HEK293 (cell line): ENCODE measurements at regions not wholly inside any gene's neighbourhood (a gene's known extent, or its start where the extent isn't known, plus 50 kb on each side); places are given as distances from the start of the nearest gene placed in this dataset.

Experiments used
- CTCF ChIA-PET: fragments of 350-600 bp; formaldehyde crosslinking; extraction: SDS; loops from one replicate; lab custom pipeline; 2021; ENCODE audit warnings: antibody characterized with exemption; lab: Yijun Ruan, JAX
- POLR2A ChIA-PET: fragments of 300-600 bp; formaldehyde crosslinking; extraction: SDS; loops from one replicate; lab custom pipeline; 2020; ENCODE audit warnings: antibody characterized with exemption, inconsistent platforms; lab: Yijun Ruan, JAX
- H3K27ac ChIP-seq: fragments of 200-500 bp; sonication (Bioruptor generic); 2 replicates; pipeline ENCODE4 v1.5.1; 2014; ENCODE audit warnings: low read depth, low read length, control low read depth, inconsistent platforms; ENCODE audit errors: extremely low read depth
- H3K36me3 ChIP-seq, 2 experiments: fragments of 200-500 bp in 1 of 2; sonication (Bioruptor generic) in 1 of 2; 1 replicate in 1 of 2; 2 replicates in 1 of 2; pipeline ENCODE4 v1.5.1; 2014 to 2017; ENCODE audit warnings: inconsistent platforms in 2 of 2, low read length in 2 of 2; ENCODE audit not compliant: control insufficient read depth in 2 of 2, insufficient read depth in 1 of 2
- H3K4me1 ChIP-seq: fragments of 200-500 bp; sonication (Bioruptor generic); 2 replicates; pipeline ENCODE4 v1.5.1; 2014; ENCODE audit warnings: mild to moderate bottlenecking, low read length, inconsistent platforms; ENCODE audit not compliant: control insufficient read depth, insufficient read depth
- H3K4me3 ChIP-seq: 2 replicates; pipeline ENCODE4 v1.5.1; 2011; ENCODE audit warnings: low read depth, mild to moderate bottlenecking, control low read depth, low read length, moderate library complexity
- H3K9me3 ChIP-seq: fragments of 200-500 bp; sonication (Bioruptor generic); 2 replicates; pipeline ENCODE4 v1.5.1; 2014; ENCODE audit warnings: low read depth, low read length, inconsistent platforms; ENCODE audit not compliant: control insufficient read depth, insufficient read depth
- ZBTB1 ChIP-seq: fragments of 450-650 bp; formaldehyde crosslinking; IDR thresholded peaks from 2 replicates; pipeline ENCODE4 v1.5.1; 2016; ENCODE audit warnings: missing biosample characterization, missing genetic modification characterization
- ZBTB20 ChIP-seq: fragments of 450-650 bp; formaldehyde crosslinking; IDR thresholded peaks from 2 replicates; pipeline ENCODE4 v1.5.1; 2016; ENCODE audit warnings: missing biosample characterization, missing genetic modification characterization
- ZFP37 ChIP-seq: fragments of 450-650 bp; formaldehyde crosslinking; IDR thresholded peaks from 2 replicates; pipeline ENCODE4 v1.5.1; 2016; ENCODE audit warnings: missing biosample characterization, missing genetic modification characterization
- ZNF157 ChIP-seq: fragments of 450-650 bp; formaldehyde crosslinking; IDR thresholded peaks from 2 replicates; pipeline ENCODE4 v1.5.1; 2016; ENCODE audit warnings: missing biosample characterization, missing genetic modification characterization
- ZNF169 ChIP-seq: fragments of 450-650 bp; formaldehyde crosslinking; IDR thresholded peaks from 2 replicates; pipeline ENCODE4 v1.5.1; 2016; ENCODE audit warnings: missing biosample characterization, missing genetic modification characterization
- ZNF202 ChIP-seq: fragments of 450-650 bp; formaldehyde crosslinking; IDR thresholded peaks from 2 replicates; pipeline ENCODE4 v1.5.1; 2016; ENCODE audit warnings: missing biosample characterization, missing genetic modification characterization, borderline replicate concordance
- ZNF211 ChIP-seq: fragments of 450-650 bp; formaldehyde crosslinking; IDR thresholded peaks from 2 replicates; pipeline ENCODE4 v1.5.1; 2016; ENCODE audit warnings: low read depth, missing biosample characterization, missing genetic modification characterization
- ZNF23 ChIP-seq: fragments of 450-650 bp; formaldehyde crosslinking; IDR thresholded peaks from 2 replicates; pipeline ENCODE4 v1.5.1; 2016; ENCODE audit warnings: missing biosample characterization, missing genetic modification characterization, borderline replicate concordance
- ZNF292 ChIP-seq: fragments of 450-650 bp; formaldehyde crosslinking; IDR thresholded peaks from 2 replicates; pipeline ENCODE4 v1.5.1; 2016; ENCODE audit warnings: low read depth, missing biosample characterization, missing genetic modification characterization, borderline replicate concordance
- ZNF350 ChIP-seq: fragments of 450-650 bp; formaldehyde crosslinking; IDR thresholded peaks from 2 replicates; pipeline ENCODE4 v1.5.0; 2017; ENCODE audit warnings: missing biosample characterization, mild to moderate bottlenecking, missing genetic modification characterization
- ZNF433 ChIP-seq: fragments of 450-650 bp; formaldehyde crosslinking; IDR thresholded peaks from 2 replicates; pipeline ENCODE4 v1.5.1; 2016; ENCODE audit warnings: missing biosample characterization, missing genetic modification characterization, low read depth
- ZNF473 ChIP-seq: fragments of 450-650 bp; formaldehyde crosslinking; IDR thresholded peaks from 2 replicates; pipeline ENCODE4 v1.5.1; 2017; ENCODE audit warnings: missing biosample characterization, missing genetic modification characterization
- ZNF521 ChIP-seq: fragments of 450-650 bp; formaldehyde crosslinking; IDR thresholded peaks from 2 replicates; pipeline ENCODE4 v1.5.1; 2017; ENCODE audit warnings: missing biosample characterization, mild to moderate bottlenecking, missing genetic modification characterization
- ZNF555 ChIP-seq: fragments of 450-650 bp; formaldehyde crosslinking; conservative IDR thresholded peaks from 2 replicates; pipeline ENCODE4 v1.5.1; 2017; ENCODE audit warnings: missing biosample characterization, mild to moderate bottlenecking, missing genetic modification characterization, inconsistent platforms
- ZNF610 ChIP-seq: fragments of 450-650 bp; formaldehyde crosslinking; IDR thresholded peaks from 2 replicates; pipeline ENCODE4 v1.5.1; 2016; ENCODE audit warnings: missing biosample characterization, missing genetic modification characterization, borderline replicate concordance
- ZNF776 ChIP-seq: fragments of 450-650 bp; formaldehyde crosslinking; IDR thresholded peaks from 2 replicates; pipeline ENCODE4 v1.5.0; 2017; ENCODE audit warnings: missing biosample characterization, missing genetic modification characterization, borderline replicate concordance
- TF ChIP-seq, protein P1 (sequence below): fragments of 450-650 bp; formaldehyde crosslinking; IDR thresholded peaks from 2 replicates; pipeline ENCODE4 v1.5.1; 2016; ENCODE audit warnings: missing biosample characterization, missing genetic modification characterization
- TF ChIP-seq, protein P2 (sequence below): fragments of 450-650 bp; formaldehyde crosslinking; IDR thresholded peaks from 2 replicates; pipeline ENCODE4 v1.5.1; 2016; ENCODE audit warnings: missing biosample characterization, missing genetic modification characterization
- TF ChIP-seq, protein P3 (sequence below): fragments of 450-650 bp; formaldehyde crosslinking; IDR thresholded peaks from 2 replicates; pipeline ENCODE4 v1.5.1; 2016; ENCODE audit warnings: missing biosample characterization, missing genetic modification characterization
- TF ChIP-seq, protein P4 (sequence below): fragments of 450-650 bp; formaldehyde crosslinking; IDR thresholded peaks from 2 replicates; pipeline ENCODE4 v1.5.1; 2016; ENCODE audit warnings: missing biosample characterization, missing genetic modification characterization
- TF ChIP-seq, protein P5 (sequence below): fragments of 450-650 bp; formaldehyde crosslinking; conservative IDR thresholded peaks from 2 replicates; pipeline ENCODE4 v1.5.1; 2016; ENCODE audit warnings: low read depth, missing biosample characterization, missing genetic modification characterization
- TF ChIP-seq, protein P6 (sequence below): fragments of 450-650 bp; formaldehyde crosslinking; IDR thresholded peaks from 2 replicates; pipeline ENCODE4 v1.5.1; 2017; ENCODE audit warnings: missing biosample characterization, missing genetic modification characterization

DNA sequence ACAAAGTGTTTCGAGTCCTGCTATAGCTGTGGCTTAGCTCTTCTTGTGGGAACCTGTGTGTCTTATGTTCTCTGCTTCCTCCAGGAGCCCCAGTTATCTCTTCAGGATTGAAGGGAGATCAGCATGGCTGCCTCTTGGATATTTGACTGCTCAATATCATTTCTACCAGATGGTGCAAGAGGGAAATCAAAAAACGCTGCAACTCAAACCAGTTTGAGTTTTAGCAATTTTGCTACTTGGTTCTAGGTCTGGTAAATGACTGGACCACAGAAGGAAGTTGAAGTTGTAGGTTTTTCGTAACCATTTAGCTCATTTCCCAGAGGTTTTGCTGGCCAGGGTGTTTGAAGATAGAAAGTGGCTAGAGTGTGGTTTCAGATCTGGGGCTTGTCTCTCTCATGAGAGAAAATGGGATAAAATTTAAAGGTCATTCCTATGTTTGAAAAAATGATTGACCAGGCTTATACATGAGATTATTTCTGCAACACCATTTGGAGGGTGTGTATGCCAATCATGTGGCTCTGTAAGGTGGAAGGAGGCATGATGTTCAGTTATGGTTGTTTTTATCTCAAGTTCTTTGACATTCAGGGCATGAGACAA lies 210.4 kb downstream of the SPRY1 start:
- TF ChIP-seq ZNF211 = no peak
- no peak for TF ChIP-seq ZNF521 (tag by site-specific recombination)
- TF ChIP-seq ZNF157 (tag by site-specific recombination) = no peak
- TF ChIP-seq, protein P1, sequence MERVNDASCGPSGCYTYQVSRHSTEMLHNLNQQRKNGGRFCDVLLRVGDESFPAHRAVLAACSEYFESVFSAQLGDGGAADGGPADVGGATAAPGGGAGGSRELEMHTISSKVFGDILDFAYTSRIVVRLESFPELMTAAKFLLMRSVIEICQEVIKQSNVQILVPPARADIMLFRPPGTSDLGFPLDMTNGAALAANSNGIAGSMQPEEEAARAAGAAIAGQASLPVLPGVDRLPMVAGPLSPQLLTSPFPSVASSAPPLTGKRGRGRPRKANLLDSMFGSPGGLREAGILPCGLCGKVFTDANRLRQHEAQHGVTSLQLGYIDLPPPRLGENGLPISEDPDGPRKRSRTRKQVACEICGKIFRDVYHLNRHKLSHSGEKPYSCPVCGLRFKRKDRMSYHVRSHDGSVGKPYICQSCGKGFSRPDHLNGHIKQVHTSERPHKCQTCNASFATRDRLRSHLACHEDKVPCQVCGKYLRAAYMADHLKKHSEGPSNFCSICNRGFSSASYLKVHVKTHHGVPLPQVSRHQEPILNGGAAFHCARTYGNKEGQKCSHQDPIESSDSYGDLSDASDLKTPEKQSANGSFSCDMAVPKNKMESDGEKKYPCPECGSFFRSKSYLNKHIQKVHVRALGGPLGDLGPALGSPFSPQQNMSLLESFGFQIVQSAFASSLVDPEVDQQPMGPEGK (tag by site-specific recombination) = no peak
- no peak for TF ChIP-seq ZBTB1 (tag by site-specific recombination)
- no peak for TF ChIP-seq ZNF776 (tag by site-specific recombination)
- no peak for TF ChIP-seq ZNF555 (tag by site-specific recombination)
- no peak for TF ChIP-seq ZNF610 (tag by site-specific recombination)
- no peak for TF ChIP-seq ZNF169 (tag by site-specific recombination)
- TF ChIP-seq ZNF350 = no peak
- TF ChIP-seq, protein P2, sequence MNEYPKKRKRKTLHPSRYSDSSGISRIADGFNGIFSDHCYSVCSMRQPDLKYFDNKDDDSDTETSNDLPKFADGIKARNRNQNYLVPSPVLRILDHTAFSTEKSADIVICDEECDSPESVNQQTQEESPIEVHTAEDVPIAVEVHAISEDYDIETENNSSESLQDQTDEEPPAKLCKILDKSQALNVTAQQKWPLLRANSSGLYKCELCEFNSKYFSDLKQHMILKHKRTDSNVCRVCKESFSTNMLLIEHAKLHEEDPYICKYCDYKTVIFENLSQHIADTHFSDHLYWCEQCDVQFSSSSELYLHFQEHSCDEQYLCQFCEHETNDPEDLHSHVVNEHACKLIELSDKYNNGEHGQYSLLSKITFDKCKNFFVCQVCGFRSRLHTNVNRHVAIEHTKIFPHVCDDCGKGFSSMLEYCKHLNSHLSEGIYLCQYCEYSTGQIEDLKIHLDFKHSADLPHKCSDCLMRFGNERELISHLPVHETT (tag by site-specific recombination) = no peak
- TF ChIP-seq, protein P3, sequence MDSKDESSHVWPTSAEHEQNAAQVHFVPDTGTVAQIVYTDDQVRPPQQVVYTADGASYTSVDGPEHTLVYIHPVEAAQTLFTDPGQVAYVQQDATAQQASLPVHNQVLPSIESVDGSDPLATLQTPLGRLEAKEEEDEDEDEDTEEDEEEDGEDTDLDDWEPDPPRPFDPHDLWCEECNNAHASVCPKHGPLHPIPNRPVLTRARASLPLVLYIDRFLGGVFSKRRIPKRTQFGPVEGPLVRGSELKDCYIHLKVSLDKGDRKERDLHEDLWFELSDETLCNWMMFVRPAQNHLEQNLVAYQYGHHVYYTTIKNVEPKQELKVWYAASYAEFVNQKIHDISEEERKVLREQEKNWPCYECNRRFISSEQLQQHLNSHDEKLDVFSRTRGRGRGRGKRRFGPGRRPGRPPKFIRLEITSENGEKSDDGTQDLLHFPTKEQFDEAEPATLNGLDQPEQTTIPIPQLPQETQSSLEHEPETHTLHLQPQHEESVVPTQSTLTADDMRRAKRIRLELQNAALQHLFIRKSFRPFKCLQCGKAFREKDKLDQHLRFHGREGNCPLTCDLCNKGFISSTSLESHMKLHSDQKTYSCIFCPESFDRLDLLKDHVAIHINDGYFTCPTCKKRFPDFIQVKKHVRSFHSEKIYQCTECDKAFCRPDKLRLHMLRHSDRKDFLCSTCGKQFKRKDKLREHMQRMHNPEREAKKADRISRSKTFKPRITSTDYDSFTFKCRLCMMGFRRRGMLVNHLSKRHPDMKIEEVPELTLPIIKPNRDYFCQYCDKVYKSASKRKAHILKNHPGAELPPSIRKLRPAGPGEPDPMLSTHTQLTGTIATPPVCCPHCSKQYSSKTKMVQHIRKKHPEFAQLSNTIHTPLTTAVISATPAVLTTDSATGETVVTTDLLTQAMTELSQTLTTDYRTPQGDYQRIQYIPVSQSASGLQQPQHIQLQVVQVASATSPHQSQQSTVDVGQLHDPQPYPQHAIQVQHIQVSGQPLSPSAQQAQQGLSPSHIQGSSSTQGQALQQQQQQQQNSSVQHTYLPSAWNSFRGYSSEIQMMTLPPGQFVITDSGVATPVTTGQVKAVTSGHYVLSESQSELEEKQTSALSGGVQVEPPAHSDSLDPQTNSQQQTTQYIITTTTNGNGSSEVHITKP (tag by site-specific recombination) = no peak
- no peak for TF ChIP-seq ZFP37
- TF ChIP-seq, protein P4, sequence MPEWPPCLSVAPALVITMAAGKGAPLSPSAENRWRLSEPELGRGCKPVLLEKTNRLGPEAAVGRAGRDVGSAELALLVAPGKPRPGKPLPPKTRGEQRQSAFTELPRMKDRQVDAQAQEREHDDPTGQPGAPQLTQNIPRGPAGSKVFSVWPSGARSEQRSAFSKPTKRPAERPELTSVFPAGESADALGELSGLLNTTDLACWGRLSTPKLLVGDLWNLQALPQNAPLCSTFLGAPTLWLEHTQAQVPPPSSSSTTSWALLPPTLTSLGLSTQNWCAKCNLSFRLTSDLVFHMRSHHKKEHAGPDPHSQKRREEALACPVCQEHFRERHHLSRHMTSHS = no peak
- no peak for TF ChIP-seq ZNF433 (tag by site-specific recombination)
- TF ChIP-seq ZNF473 (tag by site-specific recombination) = no peak
- no peak for TF ChIP-seq ZBTB20 (tag by site-specific recombination)
- ChIA-PET POLR2A (no interaction called here), CTCF (interaction anchor here (0.7 kb wide), 1 partner anchor 49 kb away, joined by 3 read pairs; no protein-coding TSS in a partner anchor)
- no peak overlapping the region for H3K27ac ChIP-seq
- no peaks in the 10 kb centered on the region for H3K4me1 ChIP-seq
- no peak overlapping the region for H3K4me3 ChIP-seq
- H3K36me3 ChIP-seq = no peaks in the 10 kb centered on the region
- no peaks in the 10 kb centered on the region for H3K9me3 ChIP-seq

DNA sequence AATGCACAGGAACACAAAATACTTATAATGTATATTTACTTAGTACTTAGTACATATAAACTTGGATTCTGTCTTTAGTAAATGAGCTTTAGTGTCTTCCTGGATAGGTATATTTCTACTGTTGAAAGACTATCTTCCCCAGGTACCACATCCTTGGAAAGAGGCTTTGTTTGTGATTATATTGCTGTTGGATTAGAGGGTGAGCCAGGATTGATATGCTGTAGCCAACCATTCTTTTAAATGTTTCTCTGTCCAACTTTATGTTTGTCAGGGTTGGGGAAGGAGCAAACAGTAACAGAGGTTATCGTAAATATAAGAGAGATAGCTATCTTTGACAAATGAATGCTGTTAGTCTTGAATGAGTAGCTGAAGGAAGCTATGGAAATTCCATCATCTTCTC lies 213.2 kb downstream of the SPRY1 start:
- Histone ChIP-seq H3K36me3 (no peaks in the 10 kb centered on the region), H3K4me1 (peaks cover 5% of the 10 kb centered on the region), H3K4me3 (no peak overlapping the region), H3K27ac (no peak overlapping the region), H3K9me3 (no peaks in the 10 kb centered on the region)
- ChIA-PET POLR2A (no interaction called here), CTCF (interaction anchor here (0.5 to 0.6 kb wide), 2 partner anchors 10 to 407 kb away, joined by 3 to 4 read pairs; no protein-coding TSS in a partner anchor)
- TF ChIP-seq, protein P5, sequence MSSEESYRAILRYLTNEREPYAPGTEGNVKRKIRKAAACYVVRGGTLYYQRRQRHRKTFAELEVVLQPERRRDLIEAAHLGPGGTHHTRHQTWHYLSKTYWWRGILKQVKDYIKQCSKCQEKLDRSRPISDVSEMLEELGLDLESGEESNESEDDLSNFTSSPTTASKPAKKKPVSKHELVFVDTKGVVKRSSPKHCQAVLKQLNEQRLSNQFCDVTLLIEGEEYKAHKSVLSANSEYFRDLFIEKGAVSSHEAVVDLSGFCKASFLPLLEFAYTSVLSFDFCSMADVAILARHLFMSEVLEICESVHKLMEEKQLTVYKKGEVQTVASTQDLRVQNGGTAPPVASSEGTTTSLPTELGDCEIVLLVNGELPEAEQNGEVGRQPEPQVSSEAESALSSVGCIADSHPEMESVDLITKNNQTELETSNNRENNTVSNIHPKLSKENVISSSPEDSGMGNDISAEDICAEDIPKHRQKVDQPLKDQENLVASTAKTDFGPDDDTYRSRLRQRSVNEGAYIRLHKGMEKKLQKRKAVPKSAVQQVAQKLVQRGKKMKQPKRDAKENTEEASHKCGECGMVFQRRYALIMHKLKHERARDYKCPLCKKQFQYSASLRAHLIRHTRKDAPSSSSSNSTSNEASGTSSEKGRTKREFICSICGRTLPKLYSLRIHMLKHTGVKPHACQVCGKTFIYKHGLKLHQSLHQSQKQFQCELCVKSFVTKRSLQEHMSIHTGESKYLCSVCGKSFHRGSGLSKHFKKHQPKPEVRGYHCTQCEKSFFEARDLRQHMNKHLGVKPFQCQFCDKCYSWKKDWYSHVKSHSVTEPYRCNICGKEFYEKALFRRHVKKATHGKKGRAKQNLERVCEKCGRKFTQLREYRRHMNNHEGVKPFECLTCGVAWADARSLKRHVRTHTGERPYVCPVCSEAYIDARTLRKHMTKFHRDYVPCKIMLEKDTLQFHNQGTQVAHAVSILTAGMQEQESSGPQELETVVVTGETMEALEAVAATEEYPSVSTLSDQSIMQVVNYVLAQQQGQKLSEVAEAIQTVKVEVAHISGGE = no peak
- TF ChIP-seq ZNF292 (tag by site-specific recombination) = no peak
- TF ChIP-seq ZNF202 = no peak
- TF ChIP-seq, protein P6, sequence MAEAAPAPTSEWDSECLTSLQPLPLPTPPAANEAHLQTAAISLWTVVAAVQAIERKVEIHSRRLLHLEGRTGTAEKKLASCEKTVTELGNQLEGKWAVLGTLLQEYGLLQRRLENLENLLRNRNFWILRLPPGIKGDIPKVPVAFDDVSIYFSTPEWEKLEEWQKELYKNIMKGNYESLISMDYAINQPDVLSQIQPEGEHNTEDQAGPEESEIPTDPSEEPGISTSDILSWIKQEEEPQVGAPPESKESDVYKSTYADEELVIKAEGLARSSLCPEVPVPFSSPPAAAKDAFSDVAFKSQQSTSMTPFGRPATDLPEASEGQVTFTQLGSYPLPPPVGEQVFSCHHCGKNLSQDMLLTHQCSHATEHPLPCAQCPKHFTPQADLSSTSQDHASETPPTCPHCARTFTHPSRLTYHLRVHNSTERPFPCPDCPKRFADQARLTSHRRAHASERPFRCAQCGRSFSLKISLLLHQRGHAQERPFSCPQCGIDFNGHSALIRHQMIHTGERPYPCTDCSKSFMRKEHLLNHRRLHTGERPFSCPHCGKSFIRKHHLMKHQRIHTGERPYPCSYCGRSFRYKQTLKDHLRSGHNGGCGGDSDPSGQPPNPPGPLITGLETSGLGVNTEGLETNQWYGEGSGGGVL = no peak
- no peak for TF ChIP-seq ZNF23
